HK-2 (cell line): ENCODE measurements at regions not wholly inside any gene's neighbourhood (a gene's known extent, or its start where the extent isn't known, plus 50 kb on each side); places are given as distances from the start of the nearest gene placed in this dataset.
"Not testable (repeated sequence)": the region's sequence is repeated elsewhere in the genome, so short reads cannot be mapped to it uniquely, and the experiment has no call there.

Experiments used
- DNase-seq: peaks from one replicate; pipeline ENCODE4 v3.0.0-alpha.2; 2018; ENCODE audit not compliant: unreplicated experiment

DNA sequence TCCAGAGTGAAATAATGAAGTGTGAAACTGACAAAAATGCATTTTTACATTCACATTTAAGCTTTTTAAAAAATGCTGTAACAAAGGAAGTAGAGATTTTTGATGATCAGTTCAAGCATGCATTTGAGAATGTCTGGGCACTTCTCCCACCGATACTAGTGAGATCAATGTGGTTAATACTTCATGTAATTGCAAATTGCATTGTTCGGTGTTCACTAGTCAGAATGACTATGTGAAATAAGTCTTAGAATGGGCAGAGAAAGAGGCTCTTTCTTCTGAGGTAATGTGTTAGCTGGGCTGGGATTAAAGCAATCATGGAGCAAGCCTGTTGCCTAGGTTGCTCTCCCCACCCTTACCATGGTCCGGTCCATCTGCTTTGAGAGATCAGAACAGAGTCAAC lies 587.0 kb upstream of the GRM7 start:
- no peak for DNase-seq

DNA sequence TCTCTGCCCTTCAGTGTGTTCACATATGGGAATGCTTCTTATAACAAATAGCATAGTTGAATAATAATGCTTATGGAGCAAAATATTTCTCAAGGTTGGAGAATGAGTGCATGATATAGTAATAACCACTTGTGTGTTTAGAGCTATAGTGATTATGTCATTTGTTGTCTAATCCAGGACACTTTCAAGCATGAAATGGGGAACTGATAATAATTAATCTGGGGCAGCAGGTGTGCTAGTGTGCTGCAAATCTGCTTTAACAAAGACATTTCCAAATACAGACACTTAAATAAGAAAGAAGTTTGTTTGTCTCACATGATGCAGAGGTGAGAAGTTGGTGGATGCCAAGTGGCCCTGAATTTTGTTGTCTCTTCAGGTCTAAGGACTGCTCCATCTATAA lies 579.3 kb upstream of the GRM7 start:
- no peak for DNase-seq

DNA sequence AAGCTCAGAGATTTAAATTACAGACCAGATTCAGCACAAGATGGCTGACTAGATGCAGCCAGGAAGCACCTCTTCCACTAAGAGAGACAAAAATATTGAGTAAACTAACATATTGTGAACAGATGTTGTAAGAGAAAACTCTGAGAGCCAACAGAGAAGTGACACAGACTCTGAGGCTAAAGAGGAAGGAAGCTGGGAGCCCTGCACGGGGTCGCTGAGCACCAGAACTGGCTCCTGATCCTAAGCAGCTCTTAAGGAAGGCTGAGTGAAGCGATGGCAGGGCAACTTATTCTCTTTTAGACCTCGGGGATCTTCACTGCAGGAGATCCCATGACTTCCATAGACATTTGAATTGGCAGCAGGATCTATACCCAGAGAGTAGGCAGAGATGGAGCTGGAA lies 578.0 kb upstream of the GRM7 start:
- no peak for DNase-seq

DNA sequence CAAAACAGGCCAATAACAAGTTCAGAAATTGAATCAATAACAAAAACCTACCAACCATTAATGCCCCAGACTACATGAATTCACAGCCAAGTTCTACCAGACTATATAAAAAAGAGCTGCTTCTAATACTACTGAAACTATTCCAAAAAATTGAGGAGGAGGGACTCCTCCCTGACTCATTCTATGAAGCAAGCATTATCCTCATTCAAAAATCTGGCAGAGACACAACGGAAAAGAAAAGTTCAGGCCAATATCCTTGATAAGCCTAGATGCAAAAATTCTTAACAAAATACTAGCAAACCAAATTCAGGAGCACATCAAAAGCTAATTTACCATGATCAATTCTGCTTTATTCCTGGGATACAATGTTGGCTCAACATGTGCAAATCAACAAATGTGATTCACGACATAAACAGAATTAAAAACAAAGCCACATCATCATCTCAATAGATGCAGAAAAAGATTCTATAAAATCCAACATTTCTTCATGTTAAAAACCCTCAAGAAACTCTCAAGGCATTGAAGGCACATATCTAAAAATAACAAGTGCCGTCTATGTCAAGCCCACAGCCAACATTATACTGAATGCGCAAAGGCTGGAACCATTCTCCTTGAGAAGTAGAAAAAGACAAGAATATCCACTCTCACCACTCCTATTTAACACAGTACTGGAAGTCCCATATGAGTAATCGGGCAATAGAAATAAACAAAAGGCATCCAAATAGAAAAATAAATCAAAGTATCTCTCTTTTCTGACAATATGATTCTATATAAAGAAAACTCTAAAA lies 573.6 kb upstream of the GRM7 start:
- DNase-seq: no peak

DNA sequence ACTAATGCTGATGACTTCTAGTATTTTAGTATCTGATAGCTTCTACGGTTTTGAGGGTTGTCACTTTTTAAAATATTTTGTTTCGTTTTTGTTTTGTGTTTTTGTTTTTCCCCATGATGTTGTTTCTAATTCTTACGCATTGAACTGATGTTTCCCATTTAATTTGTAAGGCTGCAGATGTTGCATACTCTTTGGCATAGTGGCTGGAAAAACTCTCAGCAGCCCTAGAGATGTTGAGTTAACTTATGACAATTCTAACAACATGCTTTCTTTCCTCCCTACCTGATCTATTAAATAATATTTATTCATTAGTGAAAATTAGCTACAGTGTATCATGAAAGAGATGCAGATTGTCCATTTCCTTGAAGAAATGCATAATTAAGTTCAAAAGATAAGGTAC lies 559.3 kb upstream of the GRM7 start:
- no peak for DNase-seq

DNA sequence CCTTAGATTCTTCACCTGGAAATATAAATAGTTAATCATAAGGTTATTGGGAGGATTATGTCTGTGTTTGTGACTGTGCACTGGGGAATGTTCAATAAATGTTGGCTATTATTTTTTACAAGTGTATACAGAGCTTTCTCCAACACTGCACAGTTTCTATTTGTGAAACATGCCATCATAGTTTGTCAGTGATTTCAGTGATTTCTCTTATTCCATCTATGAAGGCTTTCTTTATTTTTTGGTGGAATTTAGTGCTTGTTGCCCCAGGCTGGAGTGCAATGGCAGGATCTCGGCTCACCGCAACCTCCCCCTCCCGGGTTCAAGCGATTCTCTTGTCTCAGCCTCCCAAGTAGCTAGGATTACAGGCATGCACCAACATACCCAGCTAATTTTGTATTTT lies 545.0 kb upstream of the GRM7 start:
- DNase-seq: no peak

DNA sequence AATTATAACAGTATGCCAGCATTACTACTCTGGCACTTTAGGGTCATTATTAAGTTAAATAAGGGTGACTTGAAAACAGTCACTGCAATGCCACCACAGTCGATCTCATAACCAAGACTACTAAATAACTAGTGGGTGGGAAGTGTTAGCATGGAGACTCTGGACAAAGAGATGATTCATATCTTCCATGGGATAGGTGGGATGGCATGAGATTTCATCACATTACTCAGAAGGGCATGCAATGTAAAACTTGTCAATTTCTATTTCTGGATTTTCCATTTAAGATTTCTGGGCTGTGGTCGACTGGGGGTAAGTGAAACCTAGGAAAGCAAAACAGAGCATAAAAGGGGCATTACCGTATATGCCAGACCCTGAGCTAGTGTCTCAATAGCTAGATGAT lies 538.9 kb upstream of the GRM7 start:
- no peak for DNase-seq

DNA sequence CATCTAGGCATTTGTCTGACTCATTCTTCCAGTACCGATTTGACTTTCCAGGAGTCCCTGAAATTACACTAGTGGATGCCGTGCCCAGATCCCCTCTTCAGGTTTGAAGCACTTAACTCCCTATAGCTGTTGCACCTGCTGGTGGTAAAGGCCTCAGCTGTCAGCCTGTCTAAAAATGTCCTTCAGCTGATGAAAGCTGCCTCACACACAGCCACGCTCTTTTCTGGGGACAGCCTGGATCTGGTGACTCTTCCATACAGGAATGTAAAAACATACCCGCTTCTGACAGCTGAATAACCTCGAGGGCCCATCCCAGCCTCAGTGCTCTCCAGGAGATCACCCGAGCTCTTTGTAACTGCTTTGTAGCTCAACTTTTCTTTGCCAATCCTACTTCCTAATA lies 534.1 kb upstream of the GRM7 start:
- no peak for DNase-seq

DNA sequence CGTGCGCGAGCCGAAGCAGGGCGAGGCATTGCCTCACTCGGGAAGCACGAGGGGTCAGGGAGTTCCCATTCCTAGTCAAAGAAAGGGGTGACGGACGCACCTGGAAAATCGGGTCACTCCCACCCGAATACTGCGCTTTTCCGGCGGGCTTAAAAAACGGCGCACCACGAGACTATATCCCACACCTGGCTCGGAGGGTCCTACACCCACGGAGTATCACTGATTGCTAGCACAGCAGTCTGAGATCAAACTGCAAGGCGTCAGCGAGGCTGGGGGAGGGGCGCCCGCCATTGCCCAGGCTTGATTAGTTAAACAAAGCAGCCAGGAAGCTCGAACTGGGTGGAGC lies 520.0 kb upstream of the GRM7 start:
- DNase-seq: not testable (repeated sequence)

DNA sequence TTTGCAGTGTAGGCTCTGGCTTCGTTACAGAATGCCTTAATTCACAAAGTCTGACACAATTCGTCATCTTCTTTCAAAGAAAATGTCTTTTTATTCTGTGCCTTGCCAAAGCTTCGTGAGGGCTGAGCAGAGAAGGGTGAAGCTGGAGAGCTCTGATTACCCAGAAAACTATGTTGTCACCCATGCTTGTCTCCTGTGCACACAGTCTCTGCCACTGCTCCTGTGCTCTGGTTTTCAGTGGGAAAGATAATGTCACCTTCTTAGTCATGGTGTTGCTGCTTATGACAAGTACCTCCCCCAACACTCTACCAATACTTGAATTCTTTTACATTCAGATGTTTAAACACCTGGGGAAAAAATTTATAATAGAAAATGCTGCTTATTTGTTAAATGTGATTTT lies 509.2 kb upstream of the GRM7 start:
- DNase-seq: no peak

DNA sequence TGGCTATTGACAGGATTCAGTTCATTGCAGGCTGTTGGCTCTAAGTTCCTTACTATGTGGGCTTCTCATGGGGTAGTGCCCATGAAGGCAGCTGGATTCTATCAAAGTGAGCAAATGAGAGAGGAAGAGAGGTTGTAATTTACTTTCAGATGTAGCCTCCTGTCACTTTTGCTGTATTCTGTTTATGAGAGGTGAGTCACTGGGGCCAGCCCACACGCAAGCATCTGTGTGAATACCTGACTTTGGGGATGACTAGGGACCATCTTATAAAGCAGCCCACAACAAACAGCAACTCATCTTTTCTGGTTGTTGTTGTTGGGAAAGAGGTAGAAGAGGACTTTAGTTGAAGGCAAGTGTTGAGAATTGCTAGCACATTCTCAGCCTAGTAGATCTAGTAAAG lies 506.3 kb upstream of the GRM7 start:
- DNase-seq: no peak

DNA sequence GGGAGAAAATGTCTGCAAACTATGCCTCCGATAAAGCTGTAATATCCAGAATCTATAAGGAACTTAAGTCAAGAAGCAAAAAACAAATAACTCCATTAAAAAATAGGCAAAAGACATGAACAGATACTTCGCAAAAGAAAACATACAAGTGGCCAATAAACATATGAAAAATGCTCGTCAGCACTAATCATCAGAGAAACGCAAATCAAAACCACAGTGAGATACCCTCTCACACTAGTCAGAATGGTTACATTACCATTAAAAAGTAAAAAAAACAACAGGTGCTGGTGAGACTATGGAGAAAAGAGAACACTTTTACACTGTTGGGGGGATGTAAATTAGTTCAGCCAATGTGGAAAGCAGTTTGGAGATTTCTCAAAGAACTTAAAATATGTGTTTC lies 498.5 kb upstream of the GRM7 start:
- DNase-seq: no peak

DNA sequence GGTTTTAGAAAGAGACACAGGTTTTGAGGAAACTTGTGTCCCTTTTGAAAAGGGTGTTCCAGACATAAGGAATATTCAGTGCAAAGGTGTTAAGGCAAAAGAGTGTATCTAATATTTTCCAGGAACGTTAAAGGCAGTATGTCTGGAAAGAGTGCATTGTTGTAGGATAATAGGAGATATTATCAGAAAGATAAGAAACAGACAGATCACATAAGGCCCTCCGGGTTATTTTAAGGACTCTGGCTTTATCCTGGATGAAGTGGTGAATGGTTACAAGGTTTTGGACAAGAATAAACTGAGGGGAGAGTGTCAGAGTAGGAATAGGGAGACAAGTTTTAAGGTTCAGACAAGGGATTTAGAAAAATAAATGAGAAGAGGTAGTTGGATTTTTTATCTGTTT lies 493.7 kb upstream of the GRM7 start:
- no peak for DNase-seq

DNA sequence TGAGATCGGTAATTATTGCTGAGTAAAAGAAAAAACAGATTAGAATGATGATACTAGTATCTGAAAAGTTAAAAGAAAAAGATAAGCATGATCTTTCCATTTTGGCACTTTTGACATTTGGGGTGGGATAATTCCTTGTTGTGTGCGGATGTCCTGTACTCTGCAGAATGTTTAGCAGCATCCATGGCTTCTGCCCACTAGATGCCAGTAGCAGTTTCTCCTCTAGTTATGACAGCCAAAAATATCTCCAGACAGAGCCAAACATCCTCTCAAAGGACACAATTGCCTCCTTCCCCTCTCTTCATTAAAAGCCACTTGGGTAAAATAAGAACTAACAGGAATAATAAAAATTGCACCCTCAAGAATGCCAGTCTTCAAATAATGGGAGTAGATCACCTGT lies 468.8 kb upstream of the GRM7 start:
- no peak for DNase-seq

DNA sequence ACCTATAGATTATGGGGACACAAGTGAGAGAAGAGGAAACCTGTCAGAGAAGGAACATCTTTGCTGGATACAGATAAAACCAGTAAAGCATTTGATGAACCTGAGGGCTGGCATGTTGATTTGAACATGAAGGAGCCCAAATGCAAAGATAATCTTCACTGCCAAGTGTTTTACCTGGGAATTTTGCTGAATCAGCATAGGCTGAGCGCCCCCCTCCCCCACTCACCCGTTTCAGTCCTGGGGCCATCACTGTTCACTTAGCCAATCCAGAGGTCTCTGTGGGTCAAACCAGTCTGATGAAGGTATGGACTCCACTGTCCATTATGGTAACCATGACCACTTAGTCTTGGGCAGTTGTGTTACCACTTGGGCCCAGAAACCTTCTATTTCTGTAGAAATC lies 466.0 kb upstream of the GRM7 start:
- DNase-seq: no peak

DNA sequence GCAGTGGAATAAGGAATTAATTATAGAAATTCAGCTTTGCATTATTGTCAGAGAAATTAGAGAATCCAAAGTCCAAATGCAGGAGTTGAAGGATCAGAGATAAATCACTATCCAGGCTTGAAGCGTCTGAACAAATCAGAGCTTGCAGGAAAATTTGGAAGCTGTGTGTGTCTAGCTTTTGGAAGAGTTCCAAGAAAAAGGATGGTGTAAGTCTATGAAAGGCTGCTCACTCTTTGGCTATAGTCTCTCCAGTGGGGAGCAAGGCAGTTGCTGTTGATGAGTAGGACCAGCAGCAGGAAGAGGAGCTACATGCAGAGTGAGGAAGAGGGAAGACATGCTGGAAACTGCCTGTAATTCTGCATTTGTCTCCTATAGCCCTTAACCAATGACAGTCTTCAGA lies 464.3 kb upstream of the GRM7 start:
- DNase-seq: no peak

DNA sequence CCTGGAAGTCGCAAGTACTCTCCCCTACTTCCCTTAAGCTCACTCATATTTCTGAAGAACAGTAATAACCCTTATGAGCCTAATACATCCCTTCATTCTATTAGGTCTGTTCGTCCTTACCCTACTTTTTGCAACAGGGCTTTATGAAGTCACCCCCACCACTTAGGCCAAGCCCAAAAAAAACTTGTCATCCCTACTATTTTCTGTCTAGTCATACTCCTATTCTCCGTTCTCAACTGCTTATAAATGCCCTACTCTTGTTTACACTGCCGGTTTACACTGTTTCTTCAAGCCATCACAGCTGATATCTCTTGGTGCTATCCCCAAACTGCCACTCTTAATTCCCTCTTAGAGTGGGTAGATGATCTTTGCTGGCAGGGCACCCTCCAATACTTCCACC lies 458.2 kb upstream of the GRM7 start:
- DNase-seq: not testable (repeated sequence)

DNA sequence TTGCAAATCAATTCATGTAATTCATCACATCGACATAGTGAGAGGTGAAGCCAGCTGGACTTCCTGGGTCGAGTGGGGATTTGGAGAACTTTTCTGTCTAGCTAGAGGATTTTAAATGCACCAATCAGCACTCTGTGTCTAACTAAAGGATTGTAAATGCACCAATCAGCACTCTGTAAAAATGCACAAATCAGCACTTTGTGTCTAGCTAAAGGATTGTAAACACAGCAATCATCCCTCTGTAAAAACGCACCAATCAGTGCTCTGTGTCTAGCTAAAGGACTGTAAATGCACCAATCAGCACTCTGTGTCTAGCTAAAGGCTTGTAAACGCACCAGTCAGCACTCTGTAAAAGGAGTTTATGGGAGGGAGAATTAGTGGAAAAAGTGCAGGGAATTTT lies 454.0 kb upstream of the GRM7 start:
- DNase-seq: not testable (repeated sequence)

DNA sequence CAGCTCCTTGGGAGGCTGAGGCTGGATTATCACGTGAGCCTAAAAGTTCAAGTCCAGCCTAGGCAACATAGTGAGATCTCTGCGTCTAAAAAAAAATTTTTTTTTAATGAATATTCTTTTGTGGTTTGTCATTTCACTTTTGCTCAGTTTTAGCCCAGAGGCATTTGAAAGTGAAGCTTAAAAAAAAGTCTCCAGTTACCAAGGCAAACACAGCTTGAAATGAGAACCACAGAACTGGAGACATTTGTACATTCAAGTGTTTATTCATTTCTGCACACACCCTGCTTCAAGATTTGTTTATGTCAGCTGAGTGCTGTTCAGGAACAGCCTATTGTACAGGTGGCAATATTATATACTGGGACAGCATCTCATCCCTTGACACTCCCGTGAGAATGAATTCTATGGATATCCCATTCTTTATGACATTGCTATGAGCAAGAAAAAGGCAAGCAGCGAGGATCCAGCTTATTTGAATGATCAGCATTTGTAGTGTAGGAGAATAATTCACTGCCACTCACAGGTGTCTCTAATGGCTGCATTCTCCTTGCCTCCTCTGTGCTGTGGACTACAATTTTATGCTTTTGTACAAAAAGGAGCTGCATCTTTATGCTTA lies 444.8 kb upstream of the GRM7 start:
- no peak for DNase-seq

DNA sequence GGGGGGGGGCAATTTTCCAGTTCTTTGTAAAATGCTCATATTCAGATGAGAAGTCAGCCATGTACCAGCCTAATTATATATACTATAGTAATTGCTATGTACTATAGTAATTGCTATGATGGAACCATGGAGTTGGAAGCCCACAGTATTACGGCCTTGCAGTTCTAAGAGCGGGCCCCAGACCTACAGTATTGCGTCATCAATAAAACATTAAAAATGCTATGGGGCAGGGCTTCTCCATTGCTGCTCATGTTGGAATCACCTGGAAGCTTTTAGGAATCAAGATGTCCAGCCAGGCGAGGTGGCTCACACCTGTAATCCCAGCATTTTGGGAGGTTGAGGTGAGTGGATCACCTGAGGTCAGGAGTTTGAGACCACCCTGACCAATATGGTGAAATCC lies 443.7 kb upstream of the GRM7 start:
- no peak for DNase-seq

DNA sequence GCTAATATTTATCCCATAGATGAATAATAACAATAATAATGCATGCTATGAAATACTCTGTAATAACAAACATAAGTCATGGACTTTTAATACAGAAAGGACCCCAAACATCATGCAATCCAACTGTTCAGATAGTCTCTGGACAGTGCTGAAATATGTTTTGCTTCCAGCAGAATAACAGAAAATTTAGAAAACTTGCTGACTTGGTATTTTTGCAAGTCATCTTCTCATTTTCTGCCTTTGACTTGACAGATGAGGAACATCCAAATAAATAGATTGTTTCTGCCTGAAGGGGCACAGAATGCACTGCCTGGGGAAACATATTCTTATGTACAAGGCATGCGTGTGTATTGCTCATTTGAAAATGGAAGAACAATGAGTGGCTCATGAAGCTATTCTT lies 442.4 kb upstream of the GRM7 start:
- no peak for DNase-seq

DNA sequence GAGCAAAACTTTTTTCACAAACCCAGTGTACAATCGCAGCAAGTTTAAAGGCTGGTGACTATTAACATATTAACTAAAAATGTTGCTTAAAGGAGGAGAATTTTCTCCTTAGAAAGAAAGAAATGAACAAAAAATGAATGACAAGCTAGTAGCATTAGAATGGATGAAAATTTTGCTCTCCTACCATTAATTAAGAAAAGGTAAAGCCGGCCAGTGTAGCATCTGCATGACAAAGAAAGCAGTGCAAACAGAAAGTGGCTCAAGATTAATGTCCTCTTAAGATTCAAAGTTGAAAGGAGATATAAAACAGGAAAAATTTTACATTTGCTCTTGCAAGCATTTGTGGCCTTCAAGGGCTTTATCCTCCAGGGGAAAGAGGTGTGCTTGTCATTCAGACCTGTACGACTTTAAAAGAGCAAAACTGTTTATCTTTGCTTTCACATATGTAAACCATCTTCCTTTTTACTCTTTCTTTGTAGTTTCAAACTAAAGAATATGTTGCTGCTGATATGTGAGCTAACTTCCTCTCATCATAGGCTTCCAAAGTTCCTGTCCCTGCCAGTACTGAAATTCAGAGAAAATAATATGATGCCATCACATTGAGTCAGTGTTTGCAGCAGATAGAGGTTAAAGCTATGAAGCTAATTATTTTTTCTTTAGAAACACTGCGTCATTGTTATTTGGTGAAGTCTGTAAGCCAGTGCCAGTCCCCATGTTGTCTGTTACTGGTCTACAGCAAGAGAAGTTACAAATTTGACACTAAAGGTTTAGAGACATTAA lies 439.1 kb upstream of the GRM7 start:
- no peak for DNase-seq

DNA sequence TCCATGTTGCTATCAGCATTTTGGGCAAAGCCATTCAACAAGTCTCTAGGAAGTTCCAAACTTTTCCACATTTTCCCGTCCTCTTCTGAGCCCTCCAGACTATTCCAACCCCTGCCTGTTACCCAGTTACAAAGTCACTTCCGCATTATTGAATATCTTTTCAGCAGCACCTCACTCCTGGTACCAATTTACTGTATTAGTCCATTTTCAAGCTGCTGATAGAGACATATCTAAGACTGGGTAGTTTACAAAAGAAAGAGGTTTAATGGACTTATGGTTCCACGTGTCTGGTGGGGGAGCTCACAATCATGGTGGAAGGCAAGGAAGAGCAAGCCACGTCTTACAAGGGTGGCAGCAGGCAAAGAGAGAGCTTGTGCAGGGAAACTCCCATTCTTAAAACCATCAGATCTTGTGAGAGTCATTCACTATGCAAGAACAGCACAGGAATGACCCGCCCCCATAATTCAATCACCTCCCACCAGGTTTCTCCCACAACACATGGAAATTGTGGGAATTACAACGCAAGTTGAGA lies 435.6 kb upstream of the GRM7 start:
- DNase-seq: no peak
